ENCODE measurements at regions not wholly inside any gene's neighbourhood (a gene's known extent, or its start where the extent isn't known, plus 50 kb on each side); places are given as distances from the start of the nearest gene placed in this dataset.

GRCh38 chr20:50311308-50312001 lies 120.8 kb downstream of the CEBPB start:
- Histone ChIP-seq H4K20me1 (ENCODE audit: insufficient read depth, low read length) (no peaks in the 10 kb centered on the region), H3K36me3 (replicated peaks; ENCODE audit: low read depth, low read length) (no peaks in the 10 kb centered on the region), H3K79me2 (ENCODE audit: low read length) (no peaks in the 10 kb centered on the region), H3K4me1 (ENCODE audit: low read length) (peaks cover 14% of the 10 kb centered on the region), H3K27me3 (ENCODE audit: low read depth, low read length) (peaks cover 40% of the 10 kb centered on the region), H3K27ac (ENCODE audit: low read length) (no peak overlapping the region), H3K4me2 (ENCODE audit: low read length) (no peak overlapping the region), H3K4me3 (ENCODE audit: low read length) (no peak overlapping the region), H2AFZ (ENCODE audit: low read depth, low read length) (no peak overlapping the region), H3K9me3 (ENCODE audit: insufficient read depth, low read length) (no peaks in the 10 kb centered on the region), H3K9ac (ENCODE audit: low read length) (no peak overlapping the region)
- TF ChIP-seq EZH2phosphoT487 (IDR thresholded peaks at IDR 0.05; ENCODE audit: low read depth) (no peak), CTCF (IDR thresholded peaks at IDR 0.05; ENCODE audit: low read depth, low read length) (no peak)

GRCh38 chr20:50312002-50312681 lies 121.5 kb downstream of the CEBPB start:
- Histone ChIP-seq H3K9ac (ENCODE audit: low read length) (no peak overlapping the region), H3K36me3 (replicated peaks; ENCODE audit: low read depth, low read length) (no peaks in the 10 kb centered on the region), H3K27me3 (ENCODE audit: low read depth, low read length) (peaks cover 44% of the 10 kb centered on the region), H3K4me2 (ENCODE audit: low read length) (no peak overlapping the region), H4K20me1 (ENCODE audit: insufficient read depth, low read length) (no peaks in the 10 kb centered on the region), H3K27ac (ENCODE audit: low read length) (no peak overlapping the region), H3K9me3 (ENCODE audit: insufficient read depth, low read length) (no peaks in the 10 kb centered on the region), H3K79me2 (ENCODE audit: low read length) (no peaks in the 10 kb centered on the region), H3K4me3 (ENCODE audit: low read length) (no peak overlapping the region), H3K4me1 (ENCODE audit: low read length) (peaks cover 14% of the 10 kb centered on the region), H2AFZ (ENCODE audit: low read depth, low read length) (no peak overlapping the region)
- TF ChIP-seq CTCF (IDR thresholded peaks at IDR 0.05; ENCODE audit: low read depth, low read length), result no peak
- TF ChIP-seq EZH2phosphoT487 (IDR thresholded peaks at IDR 0.05; ENCODE audit: low read depth), result no peak

GRCh38 chr20:50312682-50313521 lies 122.3 kb downstream of the CEBPB start:
- Histone ChIP-seq H3K36me3 (replicated peaks; ENCODE audit: low read depth, low read length) (no peaks in the 10 kb centered on the region), H3K9ac (ENCODE audit: low read length) (no peak overlapping the region), H4K20me1 (ENCODE audit: insufficient read depth, low read length) (no peaks in the 10 kb centered on the region), H2AFZ (ENCODE audit: low read depth, low read length) (no peak overlapping the region), H3K27me3 (ENCODE audit: low read depth, low read length) (peaks cover 51% of the 10 kb centered on the region), H3K4me1 (ENCODE audit: low read length) (peaks cover 14% of the 10 kb centered on the region), H3K9me3 (ENCODE audit: insufficient read depth, low read length) (no peaks in the 10 kb centered on the region), H3K4me2 (ENCODE audit: low read length) (no peak overlapping the region), H3K4me3 (ENCODE audit: low read length) (no peak overlapping the region), H3K27ac (ENCODE audit: low read length) (no peak overlapping the region), H3K79me2 (ENCODE audit: low read length) (no peaks in the 10 kb centered on the region)
- TF ChIP-seq CTCF (IDR thresholded peaks at IDR 0.05; ENCODE audit: low read depth, low read length), result no peak
- TF ChIP-seq EZH2phosphoT487 (IDR thresholded peaks at IDR 0.05; ENCODE audit: low read depth), result no peak

- no peak overlapping the region for H3K4me3 ChIP-seq (ENCODE audit: low read length)
- H2AFZ ChIP-seq (ENCODE audit: low read depth, low read length), result no peak overlapping the region
- H3K27ac ChIP-seq (ENCODE audit: low read length), result no peak overlapping the region
- TF ChIP-seq CTCF (IDR thresholded peaks at IDR 0.05; ENCODE audit: low read depth, low read length), result no peak
- TF ChIP-seq EZH2phosphoT487 (IDR thresholded peaks at IDR 0.05; ENCODE audit: low read depth), result no peak
- H3K79me2 ChIP-seq (ENCODE audit: low read length), result no peaks in the 10 kb centered on the region
- H3K9ac ChIP-seq (ENCODE audit: low read length), result no peak overlapping the region
- no peak overlapping the region for H3K4me2 ChIP-seq (ENCODE audit: low read length)
- no peaks in the 10 kb centered on the region for H3K9me3 ChIP-seq (ENCODE audit: insufficient read depth, low read length)
- H3K36me3 ChIP-seq (replicated peaks; ENCODE audit: low read depth, low read length), result no peaks in the 10 kb centered on the region
- peaks cover 57% of the 10 kb centered on the region for H3K27me3 ChIP-seq (ENCODE audit: low read depth, low read length)
- peaks cover 8% of the 10 kb centered on the region for H3K4me1 ChIP-seq (ENCODE audit: low read length)
- no peaks in the 10 kb centered on the region for H4K20me1 ChIP-seq (ENCODE audit: insufficient read depth, low read length)
Measured at GRCh38 chr20:50313522-50313820, 122.8 kb downstream of the CEBPB start.
